ENCODE measurements at regions not wholly inside any gene's neighbourhood (a gene's known extent, or its start where the extent isn't known, plus 50 kb on each side); places are given as distances from the start of the nearest gene placed in this dataset.
"Not testable (repeated sequence)": the region's sequence is repeated elsewhere in the genome, so short reads cannot be mapped to it uniquely, and the experiment has no call there.

DNA sequence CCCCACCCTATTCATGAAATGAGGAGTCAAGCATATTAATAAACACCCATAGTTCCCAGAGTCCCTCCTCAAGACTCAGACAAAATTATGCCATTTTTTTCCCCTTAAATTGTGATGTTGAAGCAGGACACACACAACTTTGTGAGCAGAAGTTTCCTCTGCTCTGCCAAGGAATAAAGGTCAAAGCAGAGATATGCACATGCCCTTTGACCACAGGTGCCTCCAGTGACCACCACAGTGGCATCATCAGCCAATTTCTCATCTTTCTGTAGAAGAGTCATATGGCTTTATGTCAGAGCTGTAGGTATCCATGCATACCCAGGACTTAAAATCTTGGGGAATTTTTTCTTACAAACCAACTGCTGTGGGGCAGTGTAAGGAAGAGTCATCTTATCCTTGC lies 304.4 kb upstream of the GADL1 start:
- H3K27ac ChIP-seq = no peak overlapping the region
- no peak for DNase-seq (ENCODE audit: low read depth, low spot score)

- DNase-seq (ENCODE audit: low read depth, low spot score) = no peak
- H3K27ac ChIP-seq = no peak overlapping the region
These were observed 309.7 kb upstream of the GADL1 start for GRCh38 chr3:31203960-31204795.

GRCh38 chr3:31204796-31205056 lies 310.3 kb upstream of the GADL1 start:
- H3K27ac ChIP-seq; DNase-seq (ENCODE audit: low read depth, low spot score): not testable (repeated sequence)

DNA sequence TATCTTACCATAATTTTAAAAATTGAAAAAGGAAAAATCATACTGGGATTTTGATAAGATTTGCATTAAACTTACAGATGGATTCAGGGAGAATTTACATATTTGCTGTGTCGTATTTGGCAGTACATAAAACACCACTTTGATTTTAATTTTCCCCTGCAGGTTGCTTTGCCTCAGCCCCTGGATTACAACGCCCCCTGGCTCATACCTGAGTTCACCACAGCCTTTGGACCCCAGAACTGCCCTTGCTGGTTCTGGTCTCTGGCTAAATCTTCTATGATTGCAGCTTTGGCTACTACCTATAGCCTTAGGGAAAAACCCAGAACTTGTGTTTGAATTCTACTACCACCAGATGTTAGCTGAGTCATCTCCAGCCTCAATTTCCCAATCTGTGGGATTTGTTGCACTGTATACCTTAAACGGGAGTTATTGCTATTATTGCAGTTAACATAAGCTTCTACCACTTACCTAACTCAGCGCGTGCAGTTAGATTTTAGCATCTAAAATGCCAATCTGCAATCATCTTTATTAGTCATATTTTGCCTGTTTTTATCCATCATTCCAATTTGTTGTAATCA lies 315.7 kb upstream of the GADL1 start:
- H3K27ac ChIP-seq = no peak overlapping the region
- DNase-seq (ENCODE audit: low read depth, low spot score) = no peak

GRCh38 chr3:31213869-31214486 lies 318.7 kb upstream of the STT3B start:
- no peak for DNase-seq (ENCODE audit: low read depth, low spot score)
- H3K27ac ChIP-seq = peak overlapping the region; percentile 81

- H3K27ac ChIP-seq = no peak overlapping the region
- DNase-seq (ENCODE audit: low read depth, low spot score) = no peak
These were observed 314.6 kb upstream of the STT3B start for GRCh38 chr3:31218082-31218481.

- DNase-seq (ENCODE audit: low read depth, low spot score) = no peak
- no peak overlapping the region for H3K27ac ChIP-seq
These were observed 313.4 kb upstream of the STT3B start for GRCh38 chr3:31219131-31219843.

DNA sequence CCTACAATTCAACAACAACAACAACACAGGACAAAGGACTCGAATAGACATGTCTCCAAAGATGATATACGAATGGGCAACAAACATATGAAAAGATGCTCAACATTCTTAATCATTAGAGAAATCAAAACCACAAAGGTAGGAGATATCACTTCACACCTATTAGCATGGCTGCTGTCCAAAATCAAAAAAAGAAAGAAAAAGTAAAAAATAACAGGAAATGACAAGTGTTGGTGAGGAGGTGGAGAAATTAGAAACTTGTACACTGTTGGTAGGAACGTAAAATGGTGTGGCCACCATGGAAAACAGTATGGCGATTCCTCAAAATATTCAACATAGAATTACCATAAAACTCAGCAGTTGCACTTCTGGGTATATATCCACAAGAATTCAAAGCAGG lies 312.3 kb upstream of the STT3B start:
- no peak overlapping the region for H3K27ac ChIP-seq

DNA sequence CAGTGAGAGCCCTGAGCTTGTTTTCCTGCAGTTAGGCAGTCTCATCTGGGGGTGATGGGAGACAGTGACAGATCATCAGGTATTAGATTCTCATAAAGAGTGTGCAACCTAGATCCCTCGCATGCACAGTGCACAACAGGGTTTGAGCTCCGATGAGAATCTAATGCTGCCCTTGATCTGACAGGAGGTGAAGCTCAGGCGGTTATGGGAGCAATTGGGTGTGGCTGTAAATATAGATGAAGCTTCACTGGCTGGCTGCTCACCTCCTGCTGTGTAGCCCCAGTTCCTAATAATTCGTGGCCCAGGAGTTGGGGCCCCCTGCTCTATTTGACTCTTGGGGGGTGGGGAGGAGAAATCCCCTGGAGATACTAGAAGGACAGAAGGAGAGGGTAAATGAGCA lies 309.4 kb upstream of the STT3B start:
- no peak overlapping the region for H3K27ac ChIP-seq
- DNase-seq (ENCODE audit: low read depth, low spot score) = no peak

More for the DNA sequence above, 312.3 kb upstream of the STT3B start:
- DNase-seq (ENCODE audit: low read depth, low spot score) = no peak

DNA sequence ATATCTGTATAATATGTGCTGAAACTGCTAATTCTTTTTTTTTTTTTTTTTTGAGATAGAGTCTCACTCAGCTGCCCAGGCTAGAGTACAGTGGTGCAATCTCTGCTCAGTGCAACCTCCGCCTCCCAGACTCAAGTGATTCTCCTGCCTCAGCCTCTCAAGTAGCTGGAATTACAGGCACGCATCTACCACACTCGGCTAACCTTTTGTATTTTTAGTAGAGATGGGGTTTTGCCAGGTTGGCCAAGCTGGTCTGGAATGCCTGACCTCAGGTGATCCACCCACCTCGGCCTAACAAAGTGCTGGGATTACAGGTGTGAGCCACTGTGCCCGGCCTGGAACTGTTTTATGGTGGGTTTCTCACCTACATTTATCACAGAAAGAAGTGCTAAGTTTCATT lies 307.8 kb upstream of the STT3B start:
- H3K27ac ChIP-seq = no peak overlapping the region
- DNase-seq (ENCODE audit: low read depth, low spot score) = no peak

- no peak for DNase-seq (ENCODE audit: low read depth, low spot score)
- H3K27ac ChIP-seq = no peak overlapping the region
These were observed 306.8 kb upstream of the STT3B start for GRCh38 chr3:31225923-31226322.

DNA sequence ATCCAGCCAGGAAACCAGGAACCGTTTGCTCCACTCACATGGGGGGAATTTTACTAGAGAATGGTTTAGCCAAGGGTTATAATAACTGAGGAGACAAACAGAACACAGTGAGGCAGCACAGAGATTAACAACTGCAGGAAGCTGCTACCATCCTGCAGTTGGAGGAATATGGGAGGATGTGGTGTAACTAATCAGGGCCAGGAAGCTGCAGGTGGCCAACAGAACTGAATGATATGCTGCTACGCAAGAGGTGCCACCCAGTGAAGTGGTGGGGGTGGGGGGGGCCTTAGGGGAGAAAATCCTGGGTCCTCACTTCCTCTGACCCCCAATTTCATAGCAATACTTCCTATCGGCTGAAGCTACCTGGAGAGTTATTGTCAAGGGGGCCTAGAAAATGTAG lies 306.4 kb upstream of the STT3B start:
- no peak overlapping the region for H3K27ac ChIP-seq
- DNase-seq (ENCODE audit: low read depth, low spot score) = no peak

GRCh38 chr3:31227131-31227562 lies 305.6 kb upstream of the STT3B start:
- H3K27ac ChIP-seq = no peak overlapping the region

DNA sequence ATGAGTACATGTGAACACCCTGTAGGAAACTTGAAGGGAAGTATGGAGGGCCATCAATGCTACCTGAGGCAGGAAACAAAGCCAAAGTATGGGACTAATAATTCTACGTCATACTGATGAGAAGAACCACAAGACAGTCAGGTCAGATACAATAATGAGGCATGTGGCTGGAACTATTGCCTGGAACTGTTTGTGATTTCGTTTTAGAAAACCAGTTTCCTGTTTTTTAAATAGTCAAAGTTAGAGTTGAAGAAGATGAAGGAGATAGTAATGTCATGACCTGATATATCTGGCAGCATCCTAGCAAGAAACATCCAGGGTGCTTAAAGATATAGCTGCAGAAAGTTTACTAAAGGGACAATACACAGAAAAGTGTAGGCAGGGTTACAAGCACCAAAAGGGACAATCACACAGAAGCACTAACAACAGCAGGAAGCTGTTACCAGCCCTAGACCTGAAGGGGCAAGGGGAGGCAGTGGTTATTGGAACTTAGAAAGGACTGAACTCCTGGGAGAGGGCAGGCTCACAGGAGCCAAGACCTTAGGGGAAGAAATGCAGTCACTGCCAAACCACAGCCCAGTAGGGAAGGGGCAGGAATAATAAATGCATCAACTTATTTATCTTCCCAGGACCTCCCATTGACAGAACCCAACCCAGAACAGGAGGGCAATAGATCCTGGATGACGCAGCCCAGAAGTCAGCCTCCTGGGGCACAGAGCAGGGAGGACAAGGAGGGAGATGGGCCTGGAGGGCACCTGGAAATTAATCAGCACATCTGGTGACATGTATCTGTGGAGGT lies 302.1 kb upstream of the STT3B start:
- no peak for DNase-seq (ENCODE audit: low read depth, low spot score)
- no peak overlapping the region for H3K27ac ChIP-seq

More at GRCh38 chr3:31227131-31227562, 305.6 kb upstream of the STT3B start:
- DNase-seq (ENCODE audit: low read depth, low spot score) = no peak

GRCh38 chr3:31232055-31233025 lies 300.4 kb upstream of the STT3B start:
- DNase-seq (ENCODE audit: low read depth, low spot score) = no peak
- H3K27ac ChIP-seq = no peak overlapping the region

DNA sequence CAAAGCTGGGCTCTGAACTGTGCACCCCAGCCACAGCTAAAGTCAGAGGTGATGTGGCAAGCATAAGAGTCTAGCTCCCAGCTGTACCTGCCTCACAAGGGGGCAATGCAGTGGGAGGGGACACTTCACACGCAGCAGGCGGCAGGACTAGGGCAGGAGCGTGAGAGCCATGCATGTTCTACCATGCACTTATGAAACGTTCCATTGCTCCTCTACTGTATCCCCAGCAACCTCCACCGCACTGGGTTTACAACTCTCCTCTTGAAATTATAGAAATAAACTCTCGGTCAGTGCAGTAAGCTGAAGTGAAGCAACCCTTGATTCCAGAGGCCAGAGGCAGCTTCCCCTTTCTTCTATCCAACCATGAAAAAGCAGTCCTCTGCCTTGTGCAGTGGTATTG lies 298.6 kb upstream of the STT3B start:
- no peak for DNase-seq (ENCODE audit: low read depth, low spot score)
- H3K27ac ChIP-seq = no peak overlapping the region

DNA sequence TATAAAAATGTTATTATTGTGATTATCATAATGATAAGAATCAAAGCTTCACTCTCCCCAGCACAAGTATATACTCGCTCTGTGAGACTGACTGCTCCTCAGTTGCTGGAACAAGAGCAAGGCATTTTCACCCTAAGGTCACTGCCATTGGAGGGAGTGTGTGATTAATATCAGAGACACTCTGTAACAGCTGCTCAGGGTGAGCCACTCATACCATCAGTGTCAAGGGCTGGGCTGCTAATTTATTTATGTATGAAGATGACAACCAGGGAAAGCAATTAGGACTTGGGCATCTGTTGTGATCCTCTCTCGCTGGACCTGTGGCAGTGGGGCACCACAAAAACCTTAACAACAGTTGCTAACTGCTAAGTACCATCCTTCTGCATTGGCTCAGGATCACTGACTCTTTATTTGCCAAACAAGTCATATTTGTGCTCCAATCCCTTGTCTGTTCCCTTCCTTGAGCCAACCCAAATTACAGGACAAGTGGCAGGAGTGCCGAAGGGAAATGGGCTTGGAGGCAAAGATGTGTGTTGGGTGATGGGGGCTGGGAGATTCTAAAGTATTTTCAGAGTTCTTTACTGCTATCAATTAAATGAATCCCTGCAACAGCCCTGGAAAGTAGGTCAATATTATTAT lies 297.5 kb upstream of the STT3B start:
- H3K27ac ChIP-seq = no peak overlapping the region
- DNase-seq (ENCODE audit: low read depth, low spot score) = no peak

DNA sequence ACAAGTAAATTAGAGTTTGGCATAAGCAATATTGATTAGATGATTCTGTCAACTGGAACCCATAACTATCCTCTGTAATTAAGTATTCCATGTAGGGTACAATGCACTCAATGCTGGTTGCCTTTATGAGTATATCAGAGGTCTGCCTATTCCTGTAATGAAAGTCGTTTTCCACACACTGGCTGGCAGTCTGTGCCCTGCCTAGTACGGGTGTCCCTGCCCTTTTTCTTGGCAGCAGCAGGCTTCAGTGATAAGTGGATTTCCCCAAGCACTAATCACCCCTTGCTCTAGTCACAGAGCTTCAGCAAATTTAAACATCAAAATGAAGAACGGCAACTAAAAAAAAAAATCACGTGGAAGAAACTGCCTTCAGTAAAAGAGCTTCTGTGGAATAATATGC lies 294.8 kb upstream of the STT3B start:
- H3K27ac ChIP-seq = no peak overlapping the region
- no peak for DNase-seq (ENCODE audit: low read depth, low spot score)

GRCh38 chr3:31240013-31240412 lies 292.7 kb upstream of the STT3B start:
- H3K27ac ChIP-seq = no peak overlapping the region
- no peak for DNase-seq (ENCODE audit: low read depth, low spot score)
